NCI-H460 (cell line): ENCODE measurements at regions not wholly inside any gene's neighbourhood (a gene's known extent, or its start where the extent isn't known, plus 50 kb on each side); places are given as distances from the start of the nearest gene placed in this dataset.
A peak's percentile ranks its signal among the peaks of the same experiment; 100 is the strongest.

Experiments
- DNase-seq: peaks from one replicate; pipeline ENCODE4 v3.0.0-alpha.2; 2016; ENCODE audit warnings: low read depth; ENCODE audit errors: extremely low read depth

GRCh38 chr5:61816585-61817450 is 484.8 kb downstream of the ZSWIM6 start:
- DNase-seq = no peak

GRCh38 chr5:61817472-61818326 is 485.6 kb downstream of the ZSWIM6 start:
- peak; percentile 40 for DNase-seq

GRCh38 chr5:61820836-61821235 is 485.2 kb upstream of the KIF2A start:
- DNase-seq = no peak

GRCh38 chr5:61821561-61821960 is 484.4 kb upstream of the KIF2A start:
- DNase-seq = no peak

DNA sequence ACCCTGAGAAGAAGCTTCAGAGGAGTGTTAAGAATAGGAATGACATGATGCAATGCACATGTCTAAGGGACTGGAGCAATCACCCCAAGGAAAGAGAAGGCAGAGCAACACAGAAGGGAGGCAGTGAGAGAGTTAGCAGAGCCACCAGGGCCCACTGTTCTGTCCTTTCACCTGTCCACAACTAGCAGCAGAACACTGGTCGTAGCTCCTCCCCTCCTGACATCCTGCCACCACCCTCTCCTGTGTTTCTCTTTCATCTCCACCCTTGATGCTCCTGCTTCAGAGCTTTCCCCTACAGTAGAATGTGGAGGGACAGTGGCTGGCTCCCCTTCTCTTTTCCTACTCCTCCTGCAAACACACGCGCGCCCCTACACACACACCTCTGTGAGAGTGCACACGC is 483.4 kb upstream of the KIF2A start:
- no peak for DNase-seq

- DNase-seq = no peak
Measured at GRCh38 chr5:61823065-61823464, 482.9 kb upstream of the KIF2A start.

DNA sequence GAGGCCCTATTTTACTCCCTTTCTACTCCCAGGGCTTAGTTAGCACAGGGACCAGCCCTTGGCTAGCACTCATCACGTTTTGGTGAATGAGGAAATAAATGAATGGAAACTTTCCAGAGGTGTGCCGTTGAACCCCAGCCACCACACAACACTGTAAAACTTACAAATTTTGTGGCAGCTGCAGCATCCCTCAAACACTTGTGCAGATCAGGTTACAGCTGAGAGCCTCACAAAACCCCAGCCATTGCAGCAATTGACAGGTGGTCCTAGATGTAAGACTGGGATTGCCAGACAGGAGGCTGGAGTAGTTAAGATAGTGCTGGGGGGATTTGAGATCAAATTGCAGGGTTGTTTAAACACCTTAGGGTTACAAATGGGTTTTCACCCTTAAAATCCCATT is 482.2 kb upstream of the KIF2A start:
- DNase-seq = no peak

DNA sequence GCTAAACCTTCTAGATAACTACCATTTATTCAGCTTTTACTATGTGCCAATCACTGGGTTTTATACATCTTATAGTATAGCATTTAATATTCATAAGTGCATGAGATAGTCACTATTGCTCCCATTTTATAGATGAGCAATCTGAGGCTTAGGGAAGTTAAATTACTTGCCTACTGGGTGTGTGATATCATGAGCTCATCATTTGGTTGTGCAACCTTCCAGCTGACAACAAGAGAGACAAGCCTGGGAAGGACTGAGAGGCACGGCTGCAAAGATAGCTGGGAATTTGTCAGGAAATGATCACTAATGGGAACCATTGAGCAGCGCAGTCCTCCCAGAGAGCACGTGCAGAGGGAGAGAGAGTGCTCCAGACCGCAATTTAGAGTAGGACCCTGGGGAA is 481.6 kb upstream of the KIF2A start:
- DNase-seq = no peak

DNA sequence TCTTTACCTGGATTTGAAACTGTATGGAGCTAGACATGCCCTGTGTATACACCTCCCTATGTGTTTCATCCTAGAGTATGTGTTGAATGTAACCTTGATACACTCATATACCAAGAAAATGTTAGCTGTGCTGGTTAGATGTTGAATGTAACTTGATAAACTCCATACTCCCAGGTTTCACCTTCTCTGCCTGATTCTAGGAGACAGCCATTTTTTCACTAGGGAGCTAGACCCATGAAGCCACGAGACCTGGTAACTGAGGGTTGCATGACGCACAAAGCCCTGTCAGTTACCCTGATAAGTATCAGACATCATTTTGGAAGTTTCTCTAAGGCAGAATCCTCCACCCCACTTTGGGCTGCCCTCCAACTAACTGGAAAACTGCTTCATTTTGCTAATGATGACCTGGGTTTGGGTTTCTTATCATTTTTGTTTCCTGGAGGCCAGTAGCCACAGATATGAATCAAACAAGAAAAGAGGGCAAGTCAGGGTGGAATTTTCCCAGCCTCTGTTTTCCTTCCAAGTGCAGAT is 478.5 kb upstream of the KIF2A start:
- DNase-seq = no peak

GRCh38 chr5:61828856-61829255 is 477.1 kb upstream of the KIF2A start:
- DNase-seq = no peak

- no peak for DNase-seq
Measured at GRCh38 chr5:61831736-61832135, 474.3 kb upstream of the KIF2A start.

DNA sequence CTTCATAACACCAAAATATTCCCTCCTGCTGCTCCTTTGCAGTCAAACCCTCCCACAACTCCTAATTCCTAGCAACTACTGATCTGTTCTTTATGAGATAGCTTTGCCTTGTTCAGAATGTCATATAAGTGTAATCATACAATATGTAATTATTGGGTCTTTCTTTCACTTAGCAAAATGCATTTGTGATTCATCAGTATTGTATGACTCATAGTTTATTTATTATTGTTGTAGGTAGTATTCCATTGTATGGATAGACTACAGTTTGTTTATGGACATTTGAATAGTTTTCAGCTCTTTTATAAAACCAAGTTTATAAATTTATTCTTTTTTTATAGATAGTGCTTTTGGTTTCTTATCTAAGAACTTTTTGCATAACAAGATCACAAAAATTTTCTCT is 468.2 kb upstream of the KIF2A start:
- no peak for DNase-seq

GRCh38 chr5:61840361-61840760 is 465.6 kb upstream of the KIF2A start:
- no peak for DNase-seq

- no peak for DNase-seq
Measured at GRCh38 chr5:61842840-61843239, 463.2 kb upstream of the KIF2A start.

DNA sequence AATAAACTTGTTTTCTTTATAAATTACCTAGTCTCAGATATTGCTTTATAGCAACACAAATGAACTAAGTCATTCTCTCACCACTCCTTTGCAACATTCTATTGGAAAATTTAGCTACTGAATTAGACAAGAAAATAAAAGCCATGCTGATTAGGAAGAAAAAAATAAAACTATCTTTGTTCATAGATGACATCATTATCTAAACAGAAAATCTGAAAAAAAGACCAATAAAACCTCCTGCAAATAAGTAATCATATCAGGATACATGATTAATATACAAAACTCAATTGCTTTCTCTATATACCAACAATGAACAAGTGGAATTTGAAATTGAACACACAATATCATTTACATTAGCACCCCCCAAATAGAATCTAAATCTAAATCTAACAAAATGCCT is 455.3 kb upstream of the KIF2A start:
- DNase-seq = no peak

DNA sequence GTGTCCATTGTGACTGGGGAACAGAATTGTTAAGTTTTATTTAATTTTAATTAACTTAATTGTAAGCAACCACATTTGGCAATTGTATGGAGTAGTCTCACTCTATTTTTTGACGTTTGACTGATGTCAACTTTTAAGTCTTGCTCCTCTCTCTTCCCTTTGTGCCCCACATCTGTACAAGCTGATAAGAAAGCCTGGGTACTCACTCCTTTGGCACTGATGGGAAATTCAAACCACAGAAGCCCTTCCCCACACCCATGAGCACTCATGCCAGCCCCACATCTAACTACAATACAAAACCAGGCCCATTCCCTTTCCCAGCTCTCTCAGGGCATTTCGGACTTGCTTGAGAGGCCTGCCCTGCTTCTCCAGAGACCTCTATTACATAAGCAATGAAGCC is 451.5 kb upstream of the KIF2A start:
- no peak for DNase-seq

- DNase-seq = no peak
Measured at GRCh38 chr5:61860978-61861377, 445.0 kb upstream of the KIF2A start.

- DNase-seq = peak; percentile 17
Measured at GRCh38 chr5:61866930-61867329, 439.1 kb upstream of the KIF2A start.

GRCh38 chr5:61869333-61869732 is 436.7 kb upstream of the KIF2A start:
- DNase-seq = no peak

GRCh38 chr5:61878471-61878870 is 427.5 kb upstream of the KIF2A start:
- no peak for DNase-seq

- no peak for DNase-seq
Measured at GRCh38 chr5:61881821-61882487, 424.1 kb upstream of the KIF2A start.
